Uterus (tissue), 3 donors: ENCODE measurements at regions not wholly inside any gene's neighbourhood (a gene's known extent, or its start where the extent isn't known, plus 50 kb on each side); places are given as distances from the start of the nearest gene placed in this dataset.

ENCODE experiments used
- DNase-seq, 2 donors: peaks; one replicate each; pipeline ENCODE4 v3.0.0-alpha.2; 2019 to 2020
- H3K27ac ChIP-seq, 2 donors: fragments of 200-600 bp; sonication (generic); 1 replicate in 1 of 2; 2 replicates in 1 of 2; pipeline ENCODE4 v1.5.1; 2016 to 2018
- H3K27me3 ChIP-seq, 2 donors: fragments of 200-600 bp; sonication (generic); one replicate each; pipeline ENCODE4 v1.5.1; 2018 to 2019; ENCODE audit warnings: control low read depth in 1 of 2
- H3K36me3 ChIP-seq, 2 donors: fragments of 200-600 bp; sonication (generic); one replicate each; pipeline ENCODE4 v1.5.1; 2019; ENCODE audit warnings: control low read depth in 1 of 2
- H3K4me1 ChIP-seq, 2 donors: fragments of 200-600 bp; sonication (generic); one replicate each; pipeline ENCODE4 v1.5.1; 2018 to 2019; ENCODE audit warnings: control low read depth in 1 of 2
- H3K4me3 ChIP-seq, 2 donors: fragments of 200-600 bp; sonication (generic); 1 replicate in 1 of 2; 2 replicates in 1 of 2; pipeline ENCODE4 v1.5.1; 2018 to 2019; ENCODE audit warnings: mild to moderate bottlenecking in 1 of 2
- H3K9me3 ChIP-seq, 2 donors: fragments of 200-600 bp; sonication (generic); one replicate each; pipeline ENCODE4 v1.5.1; 2019; ENCODE audit warnings: control low read depth in 1 of 2
- CTCF ChIP-seq, 4 experiments: fragments of 200-600 bp in 2 of 4; fragments of 450-650 bp in 2 of 4; sonication (generic) in 2 of 4; IDR thresholded peaks; one replicate each; pipeline ENCODE4 v1.5.1; 2016 to 2019; ENCODE audit warnings: antibody characterized with exemption in 4 of 4, mild to moderate bottlenecking in 2 of 4, moderate library complexity in 1 of 4
- POLR2A ChIP-seq, 2 donors: fragments of 450-650 bp; IDR thresholded peaks; one replicate each; pipeline ENCODE4 v1.6.1; 2016; ENCODE audit warnings: antibody characterized with exemption in 2 of 2, mild to moderate bottlenecking in 1 of 2, moderate library complexity in 1 of 2
- intact Hi-C: fragments of 100-400 bp; cut with DNase I; formaldehyde crosslinking; loops from one replicate; pipeline ENCODE4 v1.15.1; 2023; ENCODE audit warnings: low total_unique reads
- donor health status: DM: yes; HTN: yes; CAD: no.

- H3K4me1 ChIP-seq: no peaks in the 10 kb centered on the region
- no peaks in the 10 kb centered on the region for H3K36me3 ChIP-seq
- no peaks in the 10 kb centered on the region for H3K27me3 ChIP-seq
- TF ChIP-seq CTCF (IDR thresholded peaks at IDR 0.05) (no peak), POLR2A (IDR thresholded peaks at IDR 0.05) (no peak)
- no peaks in the 10 kb centered on the region for H3K9me3 ChIP-seq
- H3K27ac ChIP-seq: no peak overlapping the region
- no peak overlapping the region for H3K4me3 ChIP-seq
- DNase-seq: no peak
- intact Hi-C loops: no loop called here
Observed at GRCh38 chr1:189033169-189033568, 1444.5 kb downstream of the BRINP3 start.

GRCh38 chr1:189036628-189037027 is 1441.0 kb downstream of the BRINP3 start:
- H3K4me1 ChIP-seq: no peaks in the 10 kb centered on the region
- intact Hi-C loops: no loop called here
- H3K27ac ChIP-seq: no peak overlapping the region
- no peaks in the 10 kb centered on the region for H3K27me3 ChIP-seq
- DNase-seq: no peak
- H3K36me3 ChIP-seq: no peaks in the 10 kb centered on the region
- TF ChIP-seq POLR2A (IDR thresholded peaks at IDR 0.05) (no peak), CTCF (IDR thresholded peaks at IDR 0.05) (no peak)
- H3K4me3 ChIP-seq: no peak overlapping the region
- no peaks in the 10 kb centered on the region for H3K9me3 ChIP-seq

GRCh38 chr1:189046127-189046526 is 1431.5 kb downstream of the BRINP3 start:
- Histone ChIP-seq H3K4me3 (no peak overlapping the region), H3K36me3 (no peaks in the 10 kb centered on the region), H3K9me3 (no peaks in the 10 kb centered on the region), H3K4me1 (no peaks in the 10 kb centered on the region), H3K27me3 (no peaks in the 10 kb centered on the region), H3K27ac (no peak overlapping the region)
- DNase-seq: no peak
- TF ChIP-seq POLR2A (IDR thresholded peaks at IDR 0.05) (no peak), CTCF (IDR thresholded peaks at IDR 0.05) (no peak)
- intact Hi-C loops: no loop called here

GRCh38 chr1:189084811-189085210 is 1392.9 kb downstream of the BRINP3 start:
- DNase-seq: no peak
- intact Hi-C loops: no loop called here
- TF ChIP-seq CTCF (IDR thresholded peaks at IDR 0.05): no peak
- TF ChIP-seq POLR2A (IDR thresholded peaks at IDR 0.05): no peak
- Histone ChIP-seq H3K27me3 (no peaks in the 10 kb centered on the region), H3K9me3 (no peaks in the 10 kb centered on the region), H3K36me3 (no peaks in the 10 kb centered on the region), H3K4me3 (no peak overlapping the region), H3K4me1 (no peaks in the 10 kb centered on the region), H3K27ac (no peak overlapping the region)

GRCh38 chr1:189103956-189104355 is 1373.7 kb downstream of the BRINP3 start:
- Histone ChIP-seq H3K27me3 (no peaks in the 10 kb centered on the region), H3K36me3 (no peaks in the 10 kb centered on the region), H3K4me3 (no peak overlapping the region), H3K9me3 (no peaks in the 10 kb centered on the region), H3K27ac (no peak overlapping the region), H3K4me1 (no peaks in the 10 kb centered on the region)
- no peak for TF ChIP-seq CTCF (IDR thresholded peaks at IDR 0.05)
- TF ChIP-seq POLR2A (IDR thresholded peaks at IDR 0.05): no peak
- DNase-seq: no peak
- intact Hi-C loops: no loop called here
